Islet of Langerhans (tissue), 1 donor: ENCODE measurements at regions not wholly inside any gene's neighbourhood (a gene's known extent, or its start where the extent isn't known, plus 50 kb on each side); places are given as distances from the start of the nearest gene placed in this dataset.
"Not testable (repeated sequence)": the region's sequence is repeated elsewhere in the genome, so short reads cannot be mapped to it uniquely, and the experiment has no call there.

Experiments used
- FAIRE-seq: peaks from one replicate; lab custom pipeline; 2011; peaks lifted over from hg19 to GRCh38; lab: Jason Lieb, UNC

DNA sequence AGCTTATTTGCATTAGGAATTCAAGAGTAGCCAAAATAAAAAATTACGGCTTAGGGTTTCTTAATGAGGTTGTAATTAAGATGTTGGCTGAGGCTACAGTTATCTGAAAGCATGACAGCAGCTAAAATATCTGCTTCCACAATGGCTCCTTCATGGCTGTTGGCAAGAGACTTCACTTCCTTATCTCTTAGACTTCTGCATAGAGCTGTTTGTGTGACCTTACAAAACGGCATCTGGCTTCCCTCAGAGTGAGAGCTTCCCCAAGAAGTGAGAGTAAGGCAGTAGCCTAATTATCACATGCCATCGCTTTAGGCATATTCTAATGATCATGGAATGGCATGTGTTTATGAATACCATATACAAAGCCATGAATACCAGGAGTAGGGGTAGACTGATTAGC, 57.6 kb downstream of the CCDC59 start:
- no peak for FAIRE-seq

DNA sequence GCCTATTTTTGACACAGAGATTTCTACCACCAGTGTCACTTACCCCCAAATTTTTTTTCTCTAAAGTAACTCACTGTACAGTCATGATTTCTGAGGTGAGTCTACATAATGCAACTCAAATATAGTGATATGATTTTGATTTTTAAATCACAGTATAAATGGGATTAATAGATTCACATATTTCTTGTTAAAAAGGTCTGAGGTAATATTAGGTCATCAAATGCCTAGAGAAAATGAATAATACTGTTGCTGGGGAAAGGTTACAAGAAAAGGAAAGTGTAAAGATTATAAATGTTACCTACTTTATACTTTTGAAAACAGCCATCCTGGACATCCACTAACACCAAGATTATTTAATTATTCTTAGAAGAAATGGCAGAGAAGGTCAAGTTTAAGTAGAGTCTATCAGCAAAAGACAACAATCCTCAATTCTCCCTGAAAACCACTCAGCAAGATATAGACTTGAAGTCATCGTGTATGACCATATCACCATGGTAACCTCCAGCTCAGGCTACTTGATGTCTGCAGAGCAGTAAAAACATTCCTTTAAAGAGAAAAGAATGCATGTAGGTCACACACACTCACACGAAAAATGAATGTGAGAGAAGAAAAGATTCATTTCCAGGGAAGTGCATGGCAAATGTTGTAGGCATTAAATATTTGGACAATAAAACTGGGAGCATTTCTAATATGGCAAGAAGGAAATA, 58.7 kb downstream of the CCDC59 start:
- FAIRE-seq, result no peak

DNA sequence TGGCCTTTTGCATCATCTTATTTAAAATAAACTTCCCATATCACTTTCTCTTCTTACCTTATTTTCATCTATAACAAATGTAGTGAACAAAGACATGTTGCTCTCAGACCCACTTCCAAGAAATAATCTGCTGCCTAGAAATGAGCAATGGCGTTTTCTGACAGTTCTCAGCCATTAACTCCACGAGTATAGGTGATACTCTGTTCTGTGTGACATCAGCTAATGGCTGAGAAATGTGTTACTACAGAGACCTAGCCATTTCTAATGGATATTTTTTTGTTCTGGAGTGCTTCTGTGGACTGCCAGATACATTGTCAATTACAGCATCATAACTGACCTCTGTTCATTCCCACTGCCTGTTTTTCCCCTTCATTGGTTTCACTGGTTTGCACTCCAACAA, 67.8 kb downstream of the CCDC59 start:
- FAIRE-seq, result no peak

DNA sequence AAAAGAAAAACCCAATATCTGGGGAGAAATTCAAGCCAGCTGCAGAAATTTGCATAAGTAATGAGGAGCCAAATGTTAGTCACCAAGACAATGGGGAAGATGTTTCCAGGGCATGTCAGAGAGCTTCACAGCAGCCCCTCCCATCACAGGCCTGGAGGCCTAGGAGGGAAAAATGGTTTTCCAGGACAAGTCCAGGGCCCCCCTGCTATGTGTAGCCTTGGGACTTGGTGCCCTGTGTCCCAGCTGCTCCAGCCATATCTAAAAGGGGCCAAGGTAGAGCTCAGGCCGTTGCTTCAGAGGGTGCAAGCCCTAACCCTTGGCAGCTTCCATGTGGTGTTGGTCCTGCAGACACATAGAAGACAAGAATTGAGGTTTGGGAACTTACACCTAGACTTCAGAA, 76.9 kb downstream of the CCDC59 start:
- FAIRE-seq, result not testable (repeated sequence)

DNA sequence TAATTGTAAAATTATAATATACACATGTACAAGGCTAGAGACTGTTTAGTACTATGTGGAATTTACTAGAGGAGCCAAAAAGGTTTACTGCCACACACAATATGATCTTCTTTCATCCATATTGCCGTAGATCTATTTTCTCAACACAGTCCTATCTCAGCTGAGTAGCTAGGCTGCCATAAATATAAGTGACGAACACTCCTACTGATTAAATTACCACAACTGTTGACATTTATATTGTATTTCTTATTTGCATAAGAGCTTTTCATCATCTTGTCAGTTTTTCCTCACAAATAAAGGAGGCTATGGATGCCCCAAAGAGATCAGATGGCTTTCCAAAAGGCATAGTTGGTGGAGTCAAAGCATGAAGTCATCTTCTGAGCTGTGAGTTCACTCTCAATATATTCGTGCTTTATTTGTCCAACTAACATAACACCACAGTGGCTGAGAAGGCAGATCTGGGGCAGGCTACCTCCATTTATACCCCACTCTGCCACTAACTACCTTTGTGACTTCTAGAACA, 78.6 kb downstream of the CCDC59 start:
- no peak for FAIRE-seq

DNA sequence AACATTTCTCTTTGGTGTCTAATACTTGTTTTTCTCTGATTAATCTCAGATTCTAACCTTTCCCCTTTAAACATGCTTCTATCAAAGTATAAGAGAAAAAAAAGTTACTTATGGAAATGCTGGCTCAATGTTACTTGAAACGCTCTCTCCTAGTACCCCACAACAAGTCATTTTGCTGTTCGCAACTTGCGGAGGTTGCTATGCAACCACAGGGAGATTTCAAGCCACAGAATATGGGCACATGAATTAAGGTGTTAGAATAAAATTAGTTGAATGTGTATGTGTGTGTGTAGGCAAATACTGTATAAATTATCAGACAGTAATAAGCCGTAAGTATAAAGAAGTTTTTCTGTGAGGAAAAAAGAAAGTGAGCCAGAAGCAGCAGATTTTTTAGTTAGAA, 80.6 kb downstream of the CCDC59 start:
- no peak for FAIRE-seq

DNA sequence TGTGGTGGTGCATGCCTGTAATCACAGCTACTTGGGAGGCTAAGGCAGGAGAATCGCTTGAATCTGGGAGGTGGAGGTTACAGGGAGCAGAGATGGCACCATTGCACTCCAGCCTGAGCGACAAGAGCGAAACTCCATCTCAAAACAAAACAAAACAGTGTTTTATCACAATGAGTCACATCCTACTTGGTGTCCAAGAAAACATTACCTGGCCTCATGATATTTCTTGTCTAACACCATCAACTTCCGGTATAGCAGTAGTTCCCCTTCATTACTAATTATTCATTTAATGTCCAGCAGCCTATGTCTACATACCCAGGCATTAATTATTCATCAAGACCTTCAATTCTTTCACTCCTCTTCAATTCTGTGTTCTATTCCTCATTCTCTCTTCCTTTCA, 115.5 kb downstream of the CCDC59 start:
- FAIRE-seq, result no peak

DNA sequence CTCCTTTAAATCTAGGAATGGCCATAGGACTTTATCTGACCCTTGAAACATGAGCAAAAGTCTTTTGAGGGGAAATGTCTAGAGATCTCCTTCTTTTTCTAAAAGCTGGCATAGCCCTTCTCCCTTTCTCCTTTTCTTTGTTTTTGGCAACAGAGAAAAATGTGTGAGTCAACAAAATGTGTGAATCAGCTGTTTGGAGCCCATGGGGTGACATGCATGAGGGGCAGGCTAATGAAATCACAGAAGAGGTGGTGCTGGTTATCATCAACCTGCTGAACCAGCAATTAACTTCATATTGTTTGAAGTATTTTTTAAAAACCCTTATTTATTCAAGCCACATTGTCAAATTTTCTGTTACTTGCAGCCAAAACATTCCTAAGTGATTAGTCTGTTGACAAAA, 132.3 kb downstream of the CCDC59 start:
- no peak for FAIRE-seq

DNA sequence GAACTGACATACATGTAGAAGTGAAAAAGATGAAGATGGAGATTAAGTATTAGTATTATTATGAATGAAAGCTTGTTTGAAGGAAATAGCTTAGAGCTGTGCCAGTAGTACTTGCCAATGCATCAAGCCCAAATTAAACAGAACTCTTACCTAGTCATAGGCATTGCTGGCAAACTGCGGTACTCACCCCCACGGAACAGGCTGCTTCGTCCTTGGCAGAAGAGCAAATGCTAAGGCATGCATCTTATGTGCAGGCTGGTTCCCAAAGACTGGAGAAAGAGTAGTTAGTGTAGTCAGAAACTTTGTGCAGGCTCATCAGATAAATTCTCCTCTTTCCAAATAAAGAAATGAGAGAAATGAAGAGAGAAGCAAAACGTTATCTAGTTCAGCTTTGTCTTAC, 134.8 kb downstream of the CCDC59 start:
- FAIRE-seq, result no peak

DNA sequence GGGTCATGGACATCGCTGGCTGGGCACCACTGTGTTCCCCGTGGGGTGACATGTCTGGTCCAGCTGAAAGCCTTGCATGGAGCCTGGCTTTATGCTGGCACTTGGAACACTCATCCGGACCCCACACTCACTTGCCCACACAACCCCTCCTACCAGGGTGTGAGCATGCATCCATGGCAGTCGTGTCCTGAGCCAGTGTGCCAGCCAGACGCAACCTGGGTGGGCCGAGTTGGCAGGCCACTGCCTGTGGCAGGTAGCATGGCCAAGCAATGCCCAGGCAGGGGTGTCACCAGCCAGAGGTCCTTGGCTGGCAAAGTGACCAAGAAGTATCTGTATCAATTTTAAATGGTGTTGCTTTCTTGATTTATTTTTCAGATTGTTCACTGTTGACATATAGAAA, 141.7 kb downstream of the CCDC59 start:
- FAIRE-seq, result no peak

DNA sequence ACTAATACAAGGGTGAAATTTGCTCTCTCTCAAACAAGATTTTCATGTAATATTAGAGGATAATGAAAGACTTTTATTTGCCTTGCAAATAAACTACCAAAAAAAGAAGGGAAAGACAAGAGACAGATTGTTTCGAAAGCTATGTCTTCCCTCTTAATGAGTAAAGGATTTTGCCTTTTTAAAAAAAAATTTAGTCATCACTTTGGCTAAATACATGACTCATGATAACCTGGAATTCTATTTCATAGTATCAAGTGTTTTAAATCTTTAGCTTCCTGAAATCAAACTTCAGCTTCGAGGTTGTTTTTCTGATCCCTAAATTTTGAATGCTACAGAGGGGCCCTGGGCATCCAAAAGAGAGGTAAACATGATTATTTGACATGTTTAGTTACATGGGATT, 144.4 kb downstream of the CCDC59 start:
- no peak for FAIRE-seq

DNA sequence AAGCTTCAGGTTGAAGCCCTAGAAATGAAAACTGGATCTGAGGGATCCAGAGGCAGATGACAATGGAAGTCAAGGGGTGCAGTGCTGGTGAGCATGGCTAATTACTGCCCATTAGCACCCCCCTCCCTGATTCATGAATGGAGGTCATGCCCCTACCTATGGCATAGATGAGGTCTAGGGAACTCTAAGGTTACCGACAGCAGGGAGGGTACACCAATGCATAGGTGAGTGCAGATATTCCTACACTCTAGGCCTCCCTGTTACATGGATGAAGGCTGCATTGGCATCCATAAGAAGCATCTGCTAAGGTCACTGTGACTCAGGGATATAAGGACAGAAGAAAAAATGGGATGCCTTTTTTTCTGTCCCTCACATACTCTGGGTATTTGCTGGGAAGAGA, 147.3 kb downstream of the CCDC59 start:
- FAIRE-seq, result no peak

DNA sequence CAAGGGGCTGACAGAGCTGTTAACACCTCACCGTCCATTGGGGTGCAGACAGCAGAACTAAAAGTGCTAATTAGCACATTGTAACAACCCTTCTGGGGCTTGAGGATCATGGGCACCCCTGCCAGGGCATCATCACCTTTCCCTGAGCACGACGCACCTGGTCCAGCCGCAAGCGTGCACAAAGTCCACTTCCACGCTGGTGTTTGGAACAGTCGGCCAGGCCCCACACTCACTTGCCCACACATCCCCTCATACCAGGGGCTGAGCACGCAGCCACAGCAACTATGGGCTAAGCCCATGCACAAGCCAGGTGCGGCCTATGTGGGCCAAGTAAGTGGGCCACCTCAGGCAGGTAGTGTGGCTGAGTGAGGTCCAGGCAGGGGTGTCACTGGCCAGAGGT, 148.7 kb downstream of the CCDC59 start:
- no peak for FAIRE-seq

DNA sequence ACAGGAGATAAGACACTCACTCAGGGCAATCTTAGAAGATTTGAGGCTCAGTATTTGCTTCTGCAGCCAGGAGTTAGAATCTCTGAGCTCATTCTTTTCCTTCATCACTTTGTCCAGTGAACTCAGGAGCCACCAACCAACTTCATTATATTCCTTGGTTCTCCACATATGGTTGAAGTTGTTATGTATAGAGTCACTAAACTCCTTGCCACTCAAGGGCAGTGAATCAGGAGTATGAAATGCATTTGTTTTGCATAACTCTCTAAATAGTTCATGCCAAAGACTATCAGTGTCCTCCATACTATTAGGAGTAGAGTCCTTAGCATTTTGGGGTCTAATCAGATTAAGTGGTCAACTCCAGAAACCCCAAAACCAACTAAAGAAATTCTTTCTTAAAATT, 150.6 kb downstream of the CCDC59 start:
- no peak for FAIRE-seq

DNA sequence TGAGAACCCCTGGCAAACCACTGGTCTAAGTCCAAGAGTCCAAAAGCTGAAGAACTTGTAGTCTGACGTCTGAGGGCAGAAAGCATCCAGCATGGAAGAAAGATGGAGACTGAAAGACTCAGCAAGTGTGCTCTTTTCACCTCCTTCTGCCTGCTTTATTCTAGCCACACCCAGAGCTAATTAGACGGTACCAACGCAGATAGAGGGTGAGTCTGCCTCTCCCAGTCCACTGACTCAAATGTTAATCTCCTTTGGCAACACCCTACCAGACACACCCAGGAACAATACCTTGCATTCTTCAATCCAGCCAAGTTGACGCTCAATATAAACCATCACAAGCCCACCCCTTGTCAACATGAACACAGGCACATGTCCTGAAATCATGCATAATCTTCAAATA, 155.1 kb downstream of the CCDC59 start:
- FAIRE-seq, result no peak

DNA sequence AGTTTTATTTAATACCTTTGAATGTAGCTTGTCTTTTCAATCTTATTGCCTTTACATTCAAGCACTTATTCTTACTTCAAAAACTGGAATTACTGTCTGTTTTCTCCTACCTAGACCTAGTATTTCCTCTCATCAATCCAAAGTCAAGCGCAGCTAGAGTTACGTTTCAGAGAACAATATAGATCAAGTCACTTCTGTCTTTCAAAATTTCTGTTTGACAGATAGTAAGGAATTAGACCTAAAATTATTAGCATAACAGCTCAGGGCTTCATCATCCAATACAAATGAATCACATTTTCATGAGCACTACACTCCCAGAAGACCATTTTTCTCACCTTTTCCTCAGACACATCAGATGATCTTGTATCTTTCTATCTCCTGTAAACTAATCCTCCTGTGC, 170.6 kb downstream of the CCDC59 start:
- FAIRE-seq, result no peak

DNA sequence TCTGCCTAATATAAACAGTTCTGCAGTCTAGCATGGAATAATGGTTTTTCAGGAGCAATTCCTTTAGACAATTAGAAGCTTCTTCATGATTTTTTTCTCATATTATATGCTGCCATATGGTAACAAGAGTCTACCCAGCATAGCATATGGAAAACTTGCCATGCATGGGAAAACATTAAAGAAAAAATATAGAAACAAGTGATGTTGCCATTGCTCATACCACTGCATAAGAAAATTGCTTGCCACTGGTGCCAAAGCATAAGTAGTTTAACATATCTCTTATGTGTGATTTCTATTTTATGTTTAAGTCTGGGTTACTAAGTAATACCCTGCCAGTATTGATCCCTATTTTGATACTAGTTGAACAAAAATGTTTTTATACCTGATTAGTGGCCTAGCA, 171.2 kb downstream of the CCDC59 start:
- no peak for FAIRE-seq

DNA sequence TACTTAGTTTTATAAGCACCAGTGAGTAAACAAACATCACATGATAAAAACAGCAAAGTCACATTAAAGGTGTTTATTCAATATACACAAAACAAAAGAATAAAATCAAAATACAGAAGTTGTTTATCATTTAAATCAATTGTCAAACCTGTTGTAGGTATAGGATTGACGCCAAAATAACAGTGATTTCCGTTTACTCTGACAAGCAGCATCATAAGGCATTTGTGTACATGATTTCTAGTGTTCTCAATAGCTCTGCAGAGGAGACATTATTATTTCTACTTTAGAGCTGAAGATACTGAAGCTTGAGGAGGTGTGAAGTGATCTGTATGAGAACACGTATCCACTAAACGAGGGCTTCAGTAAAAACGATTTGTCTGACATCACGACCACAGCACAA, 171.9 kb downstream of the CCDC59 start:
- no peak for FAIRE-seq

DNA sequence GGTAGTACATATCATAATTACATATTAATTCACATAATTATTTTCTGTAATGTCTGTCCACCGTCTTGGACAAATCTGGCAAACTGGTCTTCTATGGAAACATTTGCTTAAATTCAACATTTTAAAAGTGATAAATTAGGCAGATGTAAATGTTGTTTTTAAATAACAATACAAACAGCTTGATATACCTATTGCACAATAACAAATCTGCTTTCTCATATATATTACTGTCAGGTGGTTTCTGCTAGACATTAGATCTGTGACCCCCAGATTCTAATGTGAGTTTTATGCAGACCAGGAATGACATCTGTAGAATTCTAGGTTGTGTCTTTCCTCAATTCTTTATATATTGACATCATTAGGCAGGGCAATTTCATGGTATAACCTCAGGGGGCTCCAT, 173.3 kb downstream of the CCDC59 start:
- no peak for FAIRE-seq

DNA sequence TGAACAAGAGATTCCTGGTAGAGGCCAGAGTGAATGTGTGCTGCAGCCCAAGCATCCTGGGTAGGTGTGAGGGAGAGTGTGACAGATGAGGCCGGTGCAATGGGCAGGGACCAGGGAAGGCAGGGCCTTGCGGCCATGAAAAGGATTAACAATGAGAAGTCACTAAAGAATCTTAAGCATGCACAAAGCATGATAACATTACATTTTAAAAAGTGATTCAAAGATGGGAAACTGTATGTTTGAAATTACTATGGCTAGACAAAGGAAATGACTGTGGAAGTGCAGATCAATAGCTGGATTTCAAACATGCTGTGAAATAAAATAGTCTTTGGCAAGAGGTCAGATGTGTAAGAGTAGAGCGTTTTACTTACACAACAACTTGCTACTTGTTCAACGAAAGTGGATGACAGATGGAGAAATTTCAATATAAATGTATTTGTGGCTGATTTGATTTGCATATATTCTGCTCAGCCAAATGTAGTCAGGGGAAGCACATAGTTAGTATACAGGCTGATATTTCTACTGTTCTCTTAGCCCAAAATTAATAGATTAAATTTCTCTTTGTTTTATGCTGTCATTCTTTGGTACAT, 175.5 kb downstream of the CCDC59 start:
- no peak for FAIRE-seq

DNA sequence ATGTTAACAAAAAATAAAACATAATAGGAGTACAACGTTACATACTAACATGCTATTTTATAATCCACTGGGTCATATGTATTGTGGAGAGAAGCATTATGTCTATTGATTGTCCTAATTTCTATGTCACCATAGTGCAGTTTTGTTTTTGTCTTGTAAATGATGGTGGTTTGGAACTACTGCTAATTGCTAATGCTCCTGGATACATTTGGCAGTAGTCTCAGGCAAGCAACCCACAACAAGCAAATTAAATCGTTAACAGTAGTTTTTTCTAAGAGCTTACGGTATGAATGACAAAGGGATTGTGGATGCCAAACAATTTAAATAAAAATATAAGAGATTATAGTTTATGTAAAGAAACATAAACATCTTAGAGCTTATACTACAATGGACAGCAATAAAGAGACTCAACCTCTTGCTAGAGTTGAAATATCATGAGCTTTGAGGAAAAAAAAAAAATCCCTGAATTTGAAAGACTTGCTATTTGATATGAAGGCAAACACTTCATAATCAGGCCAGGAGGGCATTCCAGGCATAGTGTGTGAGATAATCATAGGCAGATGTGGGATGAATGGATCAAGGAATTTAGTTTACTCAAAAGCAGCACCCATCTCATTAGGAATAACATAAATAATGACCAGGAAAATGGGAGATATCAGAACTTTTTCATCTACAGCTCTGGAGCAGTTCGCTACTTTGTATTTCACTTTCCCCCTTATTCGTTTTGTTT, 181.3 kb downstream of the CCDC59 start:
- FAIRE-seq, result no peak

DNA sequence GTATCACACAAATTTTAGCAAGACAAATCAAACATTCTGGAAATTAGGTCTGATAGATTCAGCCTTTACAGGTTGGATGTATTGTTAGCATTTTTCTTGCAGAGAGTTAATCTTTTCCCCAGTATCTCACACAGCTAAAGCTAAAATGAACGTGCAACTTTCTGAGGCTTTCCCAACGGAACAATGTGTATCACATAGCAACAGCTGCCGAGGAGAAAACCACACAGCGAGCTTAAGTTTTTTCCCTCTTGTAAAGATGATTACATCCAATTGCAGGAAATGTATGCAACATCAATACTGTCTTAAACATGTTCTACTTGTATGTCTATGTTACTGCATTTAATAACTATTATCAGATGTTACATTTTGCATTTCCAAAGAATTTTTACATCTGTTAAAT, 182.2 kb downstream of the CCDC59 start:
- no peak for FAIRE-seq

DNA sequence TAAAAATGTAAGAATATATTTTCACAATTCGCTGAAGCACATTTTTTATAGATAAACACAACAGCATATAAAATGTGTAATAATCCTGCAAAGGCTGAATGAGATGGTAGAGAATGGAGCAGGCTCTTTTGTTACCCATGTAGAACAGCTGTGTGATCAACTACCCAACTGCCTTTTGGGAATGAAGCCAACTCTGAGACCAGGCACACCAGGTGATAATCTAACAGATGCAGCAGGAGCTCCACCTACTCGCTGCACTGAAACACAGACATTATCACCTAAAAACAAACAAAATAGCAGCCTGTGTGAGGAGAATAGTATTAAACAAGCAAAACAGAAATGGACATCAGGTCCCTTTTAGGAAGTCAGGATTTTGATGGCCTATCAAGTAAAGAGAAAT, 183.3 kb downstream of the CCDC59 start:
- no peak for FAIRE-seq

DNA sequence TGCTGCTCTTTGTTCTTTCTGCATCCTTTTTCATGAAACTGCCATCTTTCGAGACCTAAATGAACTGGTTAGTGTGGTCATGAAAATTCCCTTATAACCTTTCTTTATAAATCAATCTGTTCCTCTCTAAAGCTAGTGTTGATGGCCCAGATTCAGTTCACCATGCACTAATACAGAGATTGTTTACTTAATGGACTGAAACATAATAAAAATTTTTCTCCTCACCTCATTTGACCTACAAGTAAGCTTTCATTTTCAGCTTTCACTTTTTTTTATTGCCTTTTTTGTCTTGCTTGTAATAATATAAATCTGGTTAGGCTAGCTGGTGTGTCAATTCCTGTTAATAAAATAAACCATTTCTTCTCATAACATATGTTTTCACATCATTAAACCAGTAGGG, 183.8 kb downstream of the CCDC59 start:
- peak; percentile 99 for FAIRE-seq
